ENCODE measurements at regions not wholly inside any gene's neighbourhood (a gene's known extent, or its start where the extent isn't known, plus 50 kb on each side); places are given as distances from the start of the nearest gene placed in this dataset.

DNA sequence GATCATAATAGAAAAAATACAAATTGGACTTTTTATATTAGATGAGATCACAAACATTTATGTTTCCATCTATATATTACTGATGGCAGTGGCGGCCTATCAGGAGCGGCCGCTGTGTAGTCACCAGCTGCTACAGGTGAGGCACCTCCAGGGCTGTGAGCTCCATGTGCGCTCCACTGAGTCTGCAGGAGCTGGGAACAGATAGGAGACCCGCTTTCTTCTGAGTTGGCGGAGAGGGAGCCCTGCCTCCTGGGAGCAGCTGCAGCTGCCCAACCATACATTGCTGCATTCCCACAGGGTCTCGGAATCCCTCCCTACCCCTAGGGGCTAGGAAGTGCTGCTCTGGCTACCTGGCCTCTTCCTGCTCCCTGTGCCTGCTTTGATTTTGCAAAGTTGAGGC lies 812.9 kb downstream of the PDHA2 start:
- Mint-ChIP-seq H3K27ac (no peak overlapping the region), H3K4me3 (no peak overlapping the region), H3K27me3 (ENCODE audit: low read depth in 3 of 3) (peaks cover 0 to 2% (median 0%) of the 10 kb centered on the region in 3 donors), H3K9me3 (peaks cover 3 to 16% (median 9%) of the 10 kb centered on the region in 7 donors), H3K4me1 (no peaks in the 10 kb centered on the region), H3K36me3 (no peaks in the 10 kb centered on the region)
- Histone ChIP-seq H3K36me3 (replicated peaks in 1 of 2; ENCODE audit: control insufficient read depth in 1 of 2, insufficient read depth in 2 of 2, low read length in 2 of 2) (no peaks in the 10 kb centered on the region), H3K4me1 (ENCODE audit: control insufficient read depth in 1 of 2, insufficient read depth in 2 of 2, low read length in 2 of 2) (no peaks in the 10 kb centered on the region), H3K27ac (ENCODE audit: low read depth in 1 of 2, low read length in 2 of 2) (no peak overlapping the region), H4K20me1 (ENCODE audit: insufficient read depth, low read length) (no peaks in the 10 kb centered on the region), H3K4me3 (replicated peaks in 1 of 3; ENCODE audit: low read depth in 2 of 3, low read length in 3 of 3) (no peak overlapping the region), H3K9ac (ENCODE audit: insufficient read depth, low read length, poor library complexity, severe bottlenecking) (no peak overlapping the region), H3K79me2 (ENCODE audit: insufficient read depth, low read length) (no peaks in the 10 kb centered on the region), H2AFZ (ENCODE audit: insufficient read depth, low read depth, low read length, poor library complexity, severe bottlenecking) (no peak overlapping the region), H3K27me3 (ENCODE audit: control insufficient read depth in 2 of 2, insufficient read depth in 2 of 2, low read length in 2 of 2) (no peaks in the 10 kb centered on the region), H3K4me2 (replicated peaks; ENCODE audit: extremely low read depth, low read length, poor library complexity, severe bottlenecking) (no peak overlapping the region), H3K9me3 (replicated peaks in 1 of 2; ENCODE audit: control insufficient read depth in 1 of 2, insufficient read depth in 1 of 2, low read length in 2 of 2) (peaks cover 16 to 17% of the 10 kb centered on the region in 2 donors)
- no peak for DNase-seq
- intact Hi-C loops (cut with micrococcal nuclease): no loop called here
- TF ChIP-seq CTCF (IDR thresholded peaks at IDR 0.05): no peak
- WGBS (ENCODE audit: insufficient coverage): 92% methylated on average over 4 of the region's 7 CpGs

- no peak overlapping the region for H3K4me2 ChIP-seq (replicated peaks; ENCODE audit: extremely low read depth, low read length, poor library complexity, severe bottlenecking)
- H3K4me1 ChIP-seq (ENCODE audit: control insufficient read depth in 1 of 2, insufficient read depth in 2 of 2, low read length in 2 of 2): no peaks in the 10 kb centered on the region
- H3K27ac Mint-ChIP-seq: no peak overlapping the region
- no peaks in the 10 kb centered on the region for H3K27me3 ChIP-seq (ENCODE audit: control insufficient read depth in 2 of 2, insufficient read depth in 2 of 2, low read length in 2 of 2)
- H3K36me3 ChIP-seq (replicated peaks in 1 of 2; ENCODE audit: control insufficient read depth in 1 of 2, insufficient read depth in 2 of 2, low read length in 2 of 2): no peaks in the 10 kb centered on the region
- no peaks in the 10 kb centered on the region for H3K4me1 Mint-ChIP-seq
- H2AFZ ChIP-seq (ENCODE audit: insufficient read depth, low read depth, low read length, poor library complexity, severe bottlenecking): no peak overlapping the region
- DNase-seq: no peak
- H3K4me3 Mint-ChIP-seq: no peak overlapping the region
- H3K27ac ChIP-seq (ENCODE audit: low read depth in 1 of 2, low read length in 2 of 2): no peak overlapping the region
- no peak overlapping the region for H3K9ac ChIP-seq (ENCODE audit: insufficient read depth, low read length, poor library complexity, severe bottlenecking)
- H3K9me3 Mint-ChIP-seq: peaks cover 3 to 18% (median 9%) of the 10 kb centered on the region in 7 donors
- no peak overlapping the region for H3K4me3 ChIP-seq (replicated peaks in 1 of 3; ENCODE audit: low read depth in 2 of 3, low read length in 3 of 3)
- no peaks in the 10 kb centered on the region for H4K20me1 ChIP-seq (ENCODE audit: insufficient read depth, low read length)
- H3K79me2 ChIP-seq (ENCODE audit: insufficient read depth, low read length): no peaks in the 10 kb centered on the region
- no peaks in the 10 kb centered on the region for H3K27me3 Mint-ChIP-seq (ENCODE audit: low read depth in 3 of 3)
- TF ChIP-seq CTCF (IDR thresholded peaks at IDR 0.05): no peak
- WGBS (ENCODE audit: insufficient coverage): 91% methylated on average over 6 of the region's 6 CpGs
- no peaks in the 10 kb centered on the region for H3K36me3 Mint-ChIP-seq
- H3K9me3 ChIP-seq (replicated peaks in 1 of 2; ENCODE audit: control insufficient read depth in 1 of 2, insufficient read depth in 1 of 2, low read length in 2 of 2): peaks cover 16 to 17% of the 10 kb centered on the region in 2 donors
- intact Hi-C loops (cut with micrococcal nuclease): no loop called here
These were observed 814.2 kb downstream of the PDHA2 start for GRCh38 chr4:96654045-96654444.
